Keratinocyte (primary cell): ENCODE measurements at regions not wholly inside any gene's neighbourhood (a gene's known extent, or its start where the extent isn't known, plus 50 kb on each side); places are given as distances from the start of the nearest gene placed in this dataset.

ENCODE experiments used
- DNase-seq: peaks from one replicate; pipeline ENCODE4 v3.0.0-alpha.2; 2011; ENCODE audit warnings: low read depth, missing footprints, low spot score
- FAIRE-seq: peaks from 2 replicates; lab custom pipeline; 2011; peaks lifted over from hg19 to GRCh38; lab: Jason Lieb, UNC
- H2AFZ ChIP-seq: 2 replicates; pipeline ENCODE4 v1.6.0; 2012; ENCODE audit warnings: low read length, control low read depth, inconsistent platforms; ENCODE audit not compliant: control insufficient read depth
- H3K27ac ChIP-seq: 2 replicates; pipeline ENCODE4 v1.5.1; 2011; ENCODE audit warnings: low read length; ENCODE audit not compliant: control insufficient read depth, insufficient read depth
- H3K27me3 ChIP-seq: 3 replicates; pipeline ENCODE4 v1.6.0; 2011; ENCODE audit warnings: low read length; ENCODE audit not compliant: control insufficient read depth, insufficient read depth; ENCODE audit errors: extremely low read depth
- H3K36me3 ChIP-seq, 2 experiments: 2 replicates in 1 of 2; 3 replicates in 1 of 2; pipeline ENCODE4 v1.5.1; 2011; ENCODE audit warnings: low read length in 2 of 2, mild to moderate bottlenecking in 1 of 2; ENCODE audit not compliant: control insufficient read depth in 2 of 2, insufficient read depth in 2 of 2; ENCODE audit errors: extremely low read depth in 1 of 2
- H3K4me1 ChIP-seq: 3 replicates; pipeline ENCODE4 v1.5.1; 2011; ENCODE audit warnings: low read length; ENCODE audit not compliant: control insufficient read depth, insufficient read depth; ENCODE audit errors: extremely low read depth
- H3K4me2 ChIP-seq: 3 replicates; pipeline ENCODE4 v1.6.0; 2011; ENCODE audit warnings: low read depth, low read length; ENCODE audit not compliant: control insufficient read depth, insufficient read depth; ENCODE audit errors: extremely low read depth
- H3K4me3 ChIP-seq, 3 experiments: fragments of 200-600 bp in 1 of 3; sonication (generic) in 1 of 3; 2 replicates in 2 of 3; 3 replicates in 1 of 3; pipeline ENCODE4 v1.5.1; 2011 to 2016; ENCODE audit warnings: low read length in 3 of 3, mild to moderate bottlenecking in 3 of 3, control low read depth in 2 of 3, inconsistent platforms in 1 of 3, low read depth in 1 of 3, mixed read lengths in 1 of 3, mixed run types in 1 of 3, moderate library complexity in 1 of 3; ENCODE audit not compliant: control insufficient read depth in 2 of 3, insufficient read depth in 2 of 3; ENCODE audit errors: extremely low read depth in 1 of 3
- H3K79me2 ChIP-seq: 2 replicates; pipeline ENCODE4 v1.6.0; 2012; ENCODE audit warnings: low read length; ENCODE audit not compliant: control insufficient read depth, insufficient read depth
- H3K9ac ChIP-seq: 3 replicates; pipeline ENCODE4 v1.6.0; 2011; ENCODE audit warnings: low read length; ENCODE audit not compliant: control insufficient read depth, insufficient read depth; ENCODE audit errors: extremely low read depth
- H3K9me1 ChIP-seq: 3 replicates; pipeline ENCODE4 v1.6.0; 2011; ENCODE audit warnings: low read length; ENCODE audit not compliant: control insufficient read depth, insufficient read depth; ENCODE audit errors: extremely low read depth
- H3K9me3 ChIP-seq: 2 replicates; pipeline ENCODE4 v1.5.1; 2012; ENCODE audit warnings: low read depth, low read length; ENCODE audit not compliant: control insufficient read depth
- H4K20me1 ChIP-seq: 3 replicates; pipeline ENCODE4 v1.6.0; 2011; ENCODE audit warnings: low read length; ENCODE audit not compliant: control insufficient read depth, insufficient read depth; ENCODE audit errors: extremely low read depth
- EZH2 ChIP-seq: IDR thresholded peaks from one replicate; pipeline ENCODE4 v1.6.1; 2012; ENCODE audit warnings: inconsistent platforms, mild to moderate bottlenecking, low read length, moderate library complexity
- dilution Hi-C: fragments of 300-500 bp; cut with MboI; formaldehyde crosslinking; loops from one replicate; pipeline ENCODE4 v1.7.0; 2020; ENCODE audit warnings: low sequenced_read_pairs; ENCODE audit not compliant: extremely low pct_ligation_motif_present
- TF ChIP-seq, protein P1 (sequence below), 3 experiments: IDR thresholded peaks in 1 of 3; conservative IDR thresholded peaks in 1 of 3; optimal IDR thresholded peaks in 1 of 3; 2 replicates in 2 of 3; 3 replicates in 1 of 3; pipeline versions ENCODE3 to v1.5.1; 2011; ENCODE audit warnings: low read length in 3 of 3, mild to moderate bottlenecking in 3 of 3, moderate library complexity in 2 of 3, control low read depth in 1 of 3, inconsistent platforms in 1 of 3; ENCODE audit not compliant: insufficient read depth in 2 of 3; ENCODE audit errors: extremely low read depth in 1 of 3

DNA sequence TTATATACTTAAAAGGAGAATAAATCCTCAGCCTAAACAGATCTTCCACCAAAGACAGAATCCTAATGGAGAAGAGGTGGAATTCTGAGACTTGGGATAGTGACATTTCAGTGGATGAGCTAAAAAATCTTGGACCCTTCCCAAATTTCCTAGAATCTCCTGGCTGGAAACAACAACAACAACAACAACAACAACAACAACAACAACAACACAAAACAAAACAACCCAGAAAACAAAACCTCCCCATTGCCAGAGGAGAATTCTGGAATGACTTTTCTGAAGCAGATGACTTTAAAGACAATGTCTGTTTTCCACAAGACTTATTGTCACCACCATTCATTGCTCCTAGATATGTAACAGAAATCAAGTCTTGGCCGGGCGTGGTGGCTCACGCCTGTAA lies 322.1 kb downstream of the ARL4A start:
- Histone ChIP-seq H3K79me2 (no peaks in the 10 kb centered on the region), H3K27ac (no peak overlapping the region), H3K9me1 (no peaks in the 10 kb centered on the region), H3K9ac (no peak overlapping the region), H3K27me3 (no peaks in the 10 kb centered on the region), H4K20me1 (no peaks in the 10 kb centered on the region), H3K4me1 (no peaks in the 10 kb centered on the region), H3K4me3 (no peak overlapping the region), H3K36me3 (no peaks in the 10 kb centered on the region), H3K9me3 (no peaks in the 10 kb centered on the region), H2AFZ (no peak overlapping the region), H3K4me2 (no peak overlapping the region)
- FAIRE-seq (no peak), DNase-seq (no peak)
- no peak for TF ChIP-seq EZH2
- TF ChIP-seq, protein P1, sequence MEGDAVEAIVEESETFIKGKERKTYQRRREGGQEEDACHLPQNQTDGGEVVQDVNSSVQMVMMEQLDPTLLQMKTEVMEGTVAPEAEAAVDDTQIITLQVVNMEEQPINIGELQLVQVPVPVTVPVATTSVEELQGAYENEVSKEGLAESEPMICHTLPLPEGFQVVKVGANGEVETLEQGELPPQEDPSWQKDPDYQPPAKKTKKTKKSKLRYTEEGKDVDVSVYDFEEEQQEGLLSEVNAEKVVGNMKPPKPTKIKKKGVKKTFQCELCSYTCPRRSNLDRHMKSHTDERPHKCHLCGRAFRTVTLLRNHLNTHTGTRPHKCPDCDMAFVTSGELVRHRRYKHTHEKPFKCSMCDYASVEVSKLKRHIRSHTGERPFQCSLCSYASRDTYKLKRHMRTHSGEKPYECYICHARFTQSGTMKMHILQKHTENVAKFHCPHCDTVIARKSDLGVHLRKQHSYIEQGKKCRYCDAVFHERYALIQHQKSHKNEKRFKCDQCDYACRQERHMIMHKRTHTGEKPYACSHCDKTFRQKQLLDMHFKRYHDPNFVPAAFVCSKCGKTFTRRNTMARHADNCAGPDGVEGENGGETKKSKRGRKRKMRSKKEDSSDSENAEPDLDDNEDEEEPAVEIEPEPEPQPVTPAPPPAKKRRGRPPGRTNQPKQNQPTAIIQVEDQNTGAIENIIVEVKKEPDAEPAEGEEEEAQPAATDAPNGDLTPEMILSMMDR (optimal IDR thresholded peaks at IDR 0.05 in 1 of 3, IDR thresholded peaks at IDR 0.05 in 1 of 3, conservative IDR thresholded peaks at IDR 0.05 in 1 of 3; ENCODE audit: extremely low read depth in 1 of 3, insufficient read depth in 2 of 3, low read length in 3 of 3) = no peak
- dilution Hi-C loops = no loop called here

DNA sequence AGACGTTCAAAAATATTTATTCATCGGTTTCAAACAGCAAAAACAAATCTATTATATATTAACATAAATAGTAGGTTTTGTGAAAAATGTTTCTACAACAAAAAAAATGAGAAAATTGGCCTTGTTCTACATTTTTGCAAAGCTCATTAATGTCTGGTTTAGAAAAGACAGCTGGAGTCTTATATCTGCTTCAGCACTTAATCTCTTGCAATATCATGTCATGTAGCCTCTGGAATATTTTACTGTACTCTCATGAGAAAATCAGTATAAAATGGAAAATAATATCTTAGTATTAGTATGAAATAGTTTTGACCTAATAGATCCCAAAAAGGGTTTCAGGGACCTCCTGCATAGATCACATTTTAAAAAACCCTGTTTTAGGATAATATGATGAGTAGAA lies 326.6 kb downstream of the ARL4A start:
- Histone ChIP-seq H3K9ac (no peak overlapping the region), H3K79me2 (no peaks in the 10 kb centered on the region), H3K27ac (no peak overlapping the region), H3K36me3 (no peaks in the 10 kb centered on the region), H3K9me3 (no peaks in the 10 kb centered on the region), H3K4me1 (peaks cover 17% of the 10 kb centered on the region), H3K4me2 (no peak overlapping the region), H3K4me3 (no peak overlapping the region), H2AFZ (no peak overlapping the region), H4K20me1 (no peaks in the 10 kb centered on the region), H3K9me1 (no peaks in the 10 kb centered on the region), H3K27me3 (no peaks in the 10 kb centered on the region)
- TF ChIP-seq EZH2 = no peak
- TF ChIP-seq, protein P1 (optimal IDR thresholded peaks at IDR 0.05 in 1 of 3, IDR thresholded peaks at IDR 0.05 in 1 of 3, conservative IDR thresholded peaks at IDR 0.05 in 1 of 3; ENCODE audit: extremely low read depth in 1 of 3, insufficient read depth in 2 of 3, low read length in 3 of 3) = no peak
- FAIRE-seq = no peak
- DNase-seq = no peak
- dilution Hi-C loops = no loop called here
